ENCODE measurements at regions not wholly inside any gene's neighbourhood (a gene's known extent, or its start where the extent isn't known, plus 50 kb on each side); places are given as distances from the start of the nearest gene placed in this dataset.

- TF ChIP-seq RNF2 (IDR thresholded peaks at IDR 0.05; ENCODE audit: borderline replicate concordance, low read depth, low read length, missing control alignments, poor library complexity, severe bottlenecking) (no peak), CBX5 (IDR thresholded peaks at IDR 0.05; ENCODE audit: low read depth, low read length) (no peak), MAFK (IDR thresholded peaks at IDR 0.05; ENCODE audit: low read depth, low read length) (no peak), PHF8 (conservative IDR thresholded peaks at IDR 0.05; ENCODE audit: low read depth, low read length) (no peak), BACH1 (IDR thresholded peaks at IDR 0.05; ENCODE audit: low read length) (no peak), CTBP2 (IDR thresholded peaks at IDR 0.05; ENCODE audit: borderline replicate concordance, insufficient read depth, insufficient read length, low read length) (no peak), GABPA (IDR thresholded peaks at IDR 0.05; ENCODE audit: borderline replicate concordance, insufficient read depth, low read length) (no peak)
Observed at GRCh38 chr3:76378789-76379188, 593.4 kb upstream of the ZNF717 start (continued).

Measured in H1 (cell line).